Liver (tissue), 8 donors: ENCODE measurements at regions not wholly inside any gene's neighbourhood (a gene's known extent, or its start where the extent isn't known, plus 50 kb on each side); places are given as distances from the start of the nearest gene placed in this dataset.

ENCODE experiments used
- DNase-seq: peaks from one replicate; pipeline ENCODE4 v3.0.0-alpha.2; 2017; ENCODE audit warnings: low spot score
- H3K27ac ChIP-seq, 2 donors: one replicate each; pipeline ENCODE4 v1.7.0; 2013; ENCODE audit warnings: inconsistent platforms in 2 of 2, low read length in 2 of 2, control low read depth in 1 of 2, low read depth in 1 of 2, mild to moderate bottlenecking in 1 of 2
- H3K27me3 ChIP-seq, 4 donors: one replicate each; pipeline versions ENCODE4 v1.6.1 to v1.7.0; 2013; ENCODE audit warnings: low read length in 3 of 4, inconsistent platforms in 1 of 4, mild to moderate bottlenecking in 1 of 4, moderate library complexity in 1 of 4; ENCODE audit not compliant: control insufficient read depth in 4 of 4, insufficient read depth in 4 of 4
- H3K36me3 ChIP-seq, 4 donors: one replicate each; pipeline versions ENCODE4 v1.6.1 to v1.7.0; 2013; ENCODE audit warnings: low read length in 3 of 4, mild to moderate bottlenecking in 3 of 4, low read depth in 1 of 4, moderate library complexity in 1 of 4; ENCODE audit not compliant: control insufficient read depth in 4 of 4, insufficient read depth in 3 of 4
- H3K4me1 ChIP-seq, 4 donors: one replicate each; pipeline versions ENCODE4 v1.6.1 to v1.7.0; 2013; ENCODE audit warnings: low read length in 3 of 4, mild to moderate bottlenecking in 3 of 4, moderate library complexity in 1 of 4; ENCODE audit not compliant: control insufficient read depth in 4 of 4, insufficient read depth in 4 of 4
- H3K4me3 ChIP-seq, 3 donors: one replicate each; pipeline versions ENCODE4 v1.6.1 to v1.7.0; 2013; ENCODE audit warnings: low read length in 3 of 3, control low read depth in 1 of 3, low read depth in 1 of 3, mild to moderate bottlenecking in 1 of 3
- H3K9ac ChIP-seq, 2 donors: one replicate each; pipeline ENCODE4 v1.7.0; 2013; ENCODE audit warnings: low read length in 2 of 2, mild to moderate bottlenecking in 2 of 2, moderate library complexity in 2 of 2, control low read depth in 1 of 2, low read depth in 1 of 2
- H3K9me3 ChIP-seq, 4 donors: one replicate each; pipeline versions ENCODE4 v1.6.1 to v1.7.0; 2013; ENCODE audit warnings: low read length in 3 of 4; ENCODE audit not compliant: control insufficient read depth in 4 of 4
- EGR1 ChIP-seq, 2 donors: IDR thresholded peaks; 2 replicates each; pipeline ENCODE4 v1.6.1; 2016 to 2018; ENCODE audit warnings: antibody characterized with exemption in 2 of 2, low read depth in 2 of 2
- FOXA1 ChIP-seq: IDR thresholded peaks from 2 replicates; pipeline ENCODE4 v1.6.1; 2016; ENCODE audit warnings: antibody characterized with exemption
- FOXA2 ChIP-seq: IDR thresholded peaks from 2 replicates; pipeline ENCODE4 v1.6.1; 2016; ENCODE audit warnings: antibody characterized with exemption
- GABPA ChIP-seq, 2 donors: IDR thresholded peaks in 1 of 2; conservative IDR thresholded peaks in 1 of 2; 2 replicates each; pipeline ENCODE4 v1.6.1; 2016; ENCODE audit warnings: antibody characterized with exemption in 2 of 2, mild to moderate bottlenecking in 1 of 2, moderate library complexity in 1 of 2
- HNF4A ChIP-seq, 2 donors: conservative IDR thresholded peaks; 2 replicates each; pipeline ENCODE4 v1.6.1; 2016; ENCODE audit warnings: antibody characterized with exemption in 2 of 2, mild to moderate bottlenecking in 2 of 2
- HNF4G ChIP-seq: IDR thresholded peaks from 2 replicates; pipeline ENCODE4 v1.6.1; 2016; ENCODE audit warnings: antibody characterized with exemption
- JUND ChIP-seq, 2 donors: IDR thresholded peaks; 2 replicates each; pipeline ENCODE4 v1.6.1; 2016; ENCODE audit warnings: antibody characterized with exemption in 2 of 2
- NR2F2 ChIP-seq: IDR thresholded peaks from 2 replicates; pipeline ENCODE4 v1.6.1; 2016; ENCODE audit warnings: antibody characterized with exemption
- RAD21 ChIP-seq, 2 donors: IDR thresholded peaks; 2 replicates each; pipeline ENCODE4 v1.6.1; 2016; ENCODE audit warnings: antibody characterized with exemption in 2 of 2, mild to moderate bottlenecking in 2 of 2
- RXRA ChIP-seq, 2 donors: IDR thresholded peaks; 2 replicates each; pipeline ENCODE4 v1.6.1; 2017 to 2018; ENCODE audit warnings: antibody characterized with exemption in 2 of 2, mild to moderate bottlenecking in 1 of 2
- SP1 ChIP-seq: IDR thresholded peaks from 2 replicates; pipeline ENCODE4 v1.6.1; 2018; ENCODE audit warnings: antibody characterized with exemption, mild to moderate bottlenecking
- TAF1 ChIP-seq: conservative IDR thresholded peaks from 2 replicates; pipeline ENCODE4 v1.6.1; 2016; ENCODE audit warnings: antibody characterized with exemption, mild to moderate bottlenecking
- YY1 ChIP-seq: IDR thresholded peaks from 2 replicates; pipeline ENCODE4 v1.6.1; 2016; ENCODE audit warnings: antibody characterized with exemption, mild to moderate bottlenecking
- WGBS: extraction: QIAGEN DNeasy Blood & Tissue Kit; methylation state at CpG from one replicate; pipeline ENCODE4 v1.1.7; 2013; 5-methylcytosine and 5-hydroxymethylcytosine counted together
- TF ChIP-seq, protein P1 (sequence below): IDR thresholded peaks from 2 replicates; pipeline ENCODE4 v1.6.1; 2016; ENCODE audit warnings: antibody characterized with exemption
- TF ChIP-seq, protein P2 (sequence below): IDR thresholded peaks from 2 replicates; pipeline ENCODE4 v1.6.1; 2016; ENCODE audit warnings: antibody characterized with exemption
- TF ChIP-seq, protein P3 (sequence below): fragments of 150-350 bp; IDR thresholded peaks from 2 replicates; pipeline ENCODE4 v1.5.1; 2017; ENCODE audit warnings: improper control_type of control experiment, low read depth, low read length; ENCODE audit not compliant: missing input control
- TF ChIP-seq, protein P4 (sequence below): IDR thresholded peaks from 2 replicates; pipeline ENCODE4 v1.6.1; 2016; ENCODE audit warnings: antibody characterized with exemption
- TF ChIP-seq, protein P5 (sequence below): IDR thresholded peaks from 2 replicates; pipeline ENCODE4 v1.6.1; 2016; ENCODE audit warnings: antibody characterized with exemption, mild to moderate bottlenecking
- donor health status: healthy.
- donor health status: healthy.
- donor health status: healthy.
- donor health status: healthy.
- donor health status: healthy.

DNA sequence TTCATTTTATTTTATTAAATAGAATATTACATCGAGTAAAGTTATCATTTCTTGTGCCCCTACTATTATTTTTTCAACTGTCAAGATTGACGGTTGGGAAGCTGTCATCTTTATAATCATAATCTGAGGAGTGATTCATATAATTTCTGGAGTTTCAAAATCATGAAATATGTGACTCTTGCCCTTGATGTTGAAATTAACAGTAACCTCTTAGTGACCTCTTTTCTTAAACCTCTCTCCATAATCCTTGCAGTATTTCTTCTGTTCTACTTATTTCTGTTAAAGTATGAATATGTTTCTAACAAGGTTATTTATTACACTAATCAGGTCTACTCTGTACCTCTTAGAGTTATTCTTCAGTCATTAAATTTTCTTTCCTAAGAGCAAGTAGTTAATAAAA lies 663.8 kb downstream of the LIG4 start:
- no peak overlapping the region for H3K27ac ChIP-seq
- no peak overlapping the region for H3K4me3 ChIP-seq
- TF ChIP-seq, protein P1, sequence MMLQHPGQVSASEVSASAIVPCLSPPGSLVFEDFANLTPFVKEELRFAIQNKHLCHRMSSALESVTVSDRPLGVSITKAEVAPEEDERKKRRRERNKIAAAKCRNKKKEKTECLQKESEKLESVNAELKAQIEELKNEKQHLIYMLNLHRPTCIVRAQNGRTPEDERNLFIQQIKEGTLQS, result no peak
- TF ChIP-seq HNF4A (conservative IDR thresholded peaks at IDR 0.05) (no peak), RXRA (IDR thresholded peaks at IDR 0.05) (no peak), RAD21 (IDR thresholded peaks at IDR 0.05) (no peak), HNF4G (no peak), JUND (IDR thresholded peaks at IDR 0.05) (no peak), GABPA (IDR thresholded peaks at IDR 0.05 in 1 of 2, conservative IDR thresholded peaks at IDR 0.05 in 1 of 2) (no peak), TAF1 (no peak), EGR1 (IDR thresholded peaks at IDR 0.05; ENCODE audit: low read depth in 2 of 2) (no peak), FOXA2 (no peak), NR2F2 (no peak), FOXA1 (no peak), SP1 (no peak), YY1 (no peak)
- TF ChIP-seq, protein P2, sequence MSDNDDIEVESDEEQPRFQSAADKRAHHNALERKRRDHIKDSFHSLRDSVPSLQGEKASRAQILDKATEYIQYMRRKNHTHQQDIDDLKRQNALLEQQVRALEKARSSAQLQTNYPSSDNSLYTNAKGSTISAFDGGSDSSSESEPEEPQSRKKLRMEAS, result no peak
- TF ChIP-seq, protein P3, sequence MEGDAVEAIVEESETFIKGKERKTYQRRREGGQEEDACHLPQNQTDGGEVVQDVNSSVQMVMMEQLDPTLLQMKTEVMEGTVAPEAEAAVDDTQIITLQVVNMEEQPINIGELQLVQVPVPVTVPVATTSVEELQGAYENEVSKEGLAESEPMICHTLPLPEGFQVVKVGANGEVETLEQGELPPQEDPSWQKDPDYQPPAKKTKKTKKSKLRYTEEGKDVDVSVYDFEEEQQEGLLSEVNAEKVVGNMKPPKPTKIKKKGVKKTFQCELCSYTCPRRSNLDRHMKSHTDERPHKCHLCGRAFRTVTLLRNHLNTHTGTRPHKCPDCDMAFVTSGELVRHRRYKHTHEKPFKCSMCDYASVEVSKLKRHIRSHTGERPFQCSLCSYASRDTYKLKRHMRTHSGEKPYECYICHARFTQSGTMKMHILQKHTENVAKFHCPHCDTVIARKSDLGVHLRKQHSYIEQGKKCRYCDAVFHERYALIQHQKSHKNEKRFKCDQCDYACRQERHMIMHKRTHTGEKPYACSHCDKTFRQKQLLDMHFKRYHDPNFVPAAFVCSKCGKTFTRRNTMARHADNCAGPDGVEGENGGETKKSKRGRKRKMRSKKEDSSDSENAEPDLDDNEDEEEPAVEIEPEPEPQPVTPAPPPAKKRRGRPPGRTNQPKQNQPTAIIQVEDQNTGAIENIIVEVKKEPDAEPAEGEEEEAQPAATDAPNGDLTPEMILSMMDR, result no peak
- TF ChIP-seq, protein P4, sequence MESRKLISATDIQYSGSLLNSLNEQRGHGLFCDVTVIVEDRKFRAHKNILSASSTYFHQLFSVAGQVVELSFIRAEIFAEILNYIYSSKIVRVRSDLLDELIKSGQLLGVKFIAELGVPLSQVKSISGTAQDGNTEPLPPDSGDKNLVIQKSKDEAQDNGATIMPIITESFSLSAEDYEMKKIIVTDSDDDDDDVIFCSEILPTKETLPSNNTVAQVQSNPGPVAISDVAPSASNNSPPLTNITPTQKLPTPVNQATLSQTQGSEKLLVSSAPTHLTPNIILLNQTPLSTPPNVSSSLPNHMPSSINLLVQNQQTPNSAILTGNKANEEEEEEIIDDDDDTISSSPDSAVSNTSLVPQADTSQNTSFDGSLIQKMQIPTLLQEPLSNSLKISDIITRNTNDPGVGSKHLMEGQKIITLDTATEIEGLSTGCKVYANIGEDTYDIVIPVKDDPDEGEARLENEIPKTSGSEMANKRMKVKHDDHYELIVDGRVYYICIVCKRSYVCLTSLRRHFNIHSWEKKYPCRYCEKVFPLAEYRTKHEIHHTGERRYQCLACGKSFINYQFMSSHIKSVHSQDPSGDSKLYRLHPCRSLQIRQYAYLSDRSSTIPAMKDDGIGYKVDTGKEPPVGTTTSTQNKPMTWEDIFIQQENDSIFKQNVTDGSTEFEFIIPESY, result no peak
- TF ChIP-seq, protein P5, sequence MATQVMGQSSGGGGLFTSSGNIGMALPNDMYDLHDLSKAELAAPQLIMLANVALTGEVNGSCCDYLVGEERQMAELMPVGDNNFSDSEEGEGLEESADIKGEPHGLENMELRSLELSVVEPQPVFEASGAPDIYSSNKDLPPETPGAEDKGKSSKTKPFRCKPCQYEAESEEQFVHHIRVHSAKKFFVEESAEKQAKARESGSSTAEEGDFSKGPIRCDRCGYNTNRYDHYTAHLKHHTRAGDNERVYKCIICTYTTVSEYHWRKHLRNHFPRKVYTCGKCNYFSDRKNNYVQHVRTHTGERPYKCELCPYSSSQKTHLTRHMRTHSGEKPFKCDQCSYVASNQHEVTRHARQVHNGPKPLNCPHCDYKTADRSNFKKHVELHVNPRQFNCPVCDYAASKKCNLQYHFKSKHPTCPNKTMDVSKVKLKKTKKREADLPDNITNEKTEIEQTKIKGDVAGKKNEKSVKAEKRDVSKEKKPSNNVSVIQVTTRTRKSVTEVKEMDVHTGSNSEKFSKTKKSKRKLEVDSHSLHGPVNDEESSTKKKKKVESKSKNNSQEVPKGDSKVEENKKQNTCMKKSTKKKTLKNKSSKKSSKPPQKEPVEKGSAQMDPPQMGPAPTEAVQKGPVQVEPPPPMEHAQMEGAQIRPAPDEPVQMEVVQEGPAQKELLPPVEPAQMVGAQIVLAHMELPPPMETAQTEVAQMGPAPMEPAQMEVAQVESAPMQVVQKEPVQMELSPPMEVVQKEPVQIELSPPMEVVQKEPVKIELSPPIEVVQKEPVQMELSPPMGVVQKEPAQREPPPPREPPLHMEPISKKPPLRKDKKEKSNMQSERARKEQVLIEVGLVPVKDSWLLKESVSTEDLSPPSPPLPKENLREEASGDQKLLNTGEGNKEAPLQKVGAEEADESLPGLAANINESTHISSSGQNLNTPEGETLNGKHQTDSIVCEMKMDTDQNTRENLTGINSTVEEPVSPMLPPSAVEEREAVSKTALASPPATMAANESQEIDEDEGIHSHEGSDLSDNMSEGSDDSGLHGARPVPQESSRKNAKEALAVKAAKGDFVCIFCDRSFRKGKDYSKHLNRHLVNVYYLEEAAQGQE, result no peak
- no peaks in the 10 kb centered on the region for H3K27me3 ChIP-seq
- no peak overlapping the region for H3K9ac ChIP-seq
- no peak for DNase-seq
- 79% methylated on average over 2 of the region's 2 CpGs for WGBS
- H3K9me3 ChIP-seq, result no peaks in the 10 kb centered on the region
- no peaks in the 10 kb centered on the region for H3K36me3 ChIP-seq
- no peaks in the 10 kb centered on the region for H3K4me1 ChIP-seq

DNA sequence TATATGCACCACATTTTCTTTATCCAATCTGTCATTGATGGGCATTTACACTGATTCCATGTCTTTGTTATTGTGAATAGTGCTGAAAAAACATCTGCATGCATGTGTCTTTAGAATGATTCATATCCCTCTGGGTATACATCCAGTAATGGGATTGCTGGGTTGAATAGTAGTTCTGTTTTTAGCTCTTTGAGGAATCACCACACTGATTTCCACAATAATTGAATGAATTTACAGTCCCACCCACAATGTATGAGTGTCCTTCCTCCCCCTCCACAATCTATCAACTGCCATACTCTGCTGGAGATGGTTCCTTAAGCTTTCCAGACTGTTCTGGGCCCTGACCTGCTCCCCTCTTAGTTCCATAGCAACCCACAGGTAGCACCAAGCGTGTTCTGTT lies 667.0 kb downstream of the LIG4 start:
- WGBS, result 74% methylated on average over 1 of the region's 1 CpG
- Histone ChIP-seq H3K36me3 (no peaks in the 10 kb centered on the region), H3K27ac (no peak overlapping the region), H3K4me1 (no peaks in the 10 kb centered on the region), H3K27me3 (no peaks in the 10 kb centered on the region), H3K4me3 (no peak overlapping the region), H3K9me3 (no peaks in the 10 kb centered on the region), H3K9ac (no peak overlapping the region)
- no peak for DNase-seq
- TF ChIP-seq, protein P4, result no peak
- TF ChIP-seq NR2F2, result no peak
- TF ChIP-seq, protein P5, result no peak
- TF ChIP-seq, protein P3, result no peak
